MV-4-11 (cell line): ENCODE measurements at regions not wholly inside any gene's neighbourhood (a gene's known extent, or its start where the extent isn't known, plus 50 kb on each side); places are given as distances from the start of the nearest gene placed in this dataset.
"Not testable (repeated sequence)": the region's sequence is repeated elsewhere in the genome, so short reads cannot be mapped to it uniquely, and the experiment has no call there.

Source experiments
- DNase-seq: peaks from one replicate; lab custom pipeline; 2025; lab: John Stamatoyannopoulos, UW

GRCh38 chr10:36493516-36493880 is 631.9 kb upstream of the ANKRD30A start:
- DNase-seq: no peak

GRCh38 chr10:36492590-36493515 is 632.5 kb upstream of the ANKRD30A start:
- no peak for DNase-seq

GRCh38 chr10:36491926-36492325 is 633.5 kb upstream of the ANKRD30A start:
- no peak for DNase-seq

GRCh38 chr10:36489611-36490228 is 635.7 kb upstream of the ANKRD30A start:
- no peak for DNase-seq

GRCh38 chr10:36489181-36489580 is 636.2 kb upstream of the ANKRD30A start:
- peak; percentile 25 for DNase-seq

GRCh38 chr10:36488579-36488978 is 636.8 kb upstream of the ANKRD30A start:
- no peak for DNase-seq

- DNase-seq: no peak
These were observed 646.3 kb upstream of the ANKRD30A start for GRCh38 chr10:36479073-36479472.

GRCh38 chr10:36476399-36476798 is 649.0 kb upstream of the ANKRD30A start:
- DNase-seq: no peak

- DNase-seq: no peak
These were observed 649.7 kb upstream of the ANKRD30A start for GRCh38 chr10:36475746-36476145.

- no peak for DNase-seq
These were observed 650.9 kb upstream of the ANKRD30A start for GRCh38 chr10:36474456-36474855.

GRCh38 chr10:36473122-36473521 is 652.3 kb upstream of the ANKRD30A start:
- DNase-seq: no peak

GRCh38 chr10:36469585-36469984 is 655.8 kb upstream of the ANKRD30A start:
- no peak for DNase-seq

- DNase-seq: no peak
These were observed 656.8 kb upstream of the ANKRD30A start for GRCh38 chr10:36468620-36469019.

GRCh38 chr10:36465604-36466379 is 659.6 kb upstream of the ANKRD30A start:
- no peak for DNase-seq

GRCh38 chr10:36464291-36464690 is 661.1 kb upstream of the ANKRD30A start:
- no peak for DNase-seq

GRCh38 chr10:36463390-36463789 is 662.0 kb upstream of the ANKRD30A start:
- DNase-seq: no peak

- peak; percentile 36 for DNase-seq
These were observed 663.2 kb upstream of the ANKRD30A start for GRCh38 chr10:36462194-36462593.

GRCh38 chr10:36458437-36458836 is 667.0 kb upstream of the ANKRD30A start:
- DNase-seq: not testable (repeated sequence)

- no peak for DNase-seq
These were observed 667.6 kb upstream of the ANKRD30A start for GRCh38 chr10:36457751-36458150.

GRCh38 chr10:36455526-36456133 is 669.8 kb upstream of the ANKRD30A start:
- DNase-seq: no peak

- no peak for DNase-seq
These were observed 672.5 kb upstream of the ANKRD30A start for GRCh38 chr10:36452851-36453250.

GRCh38 chr10:36451391-36451970 is 673.9 kb upstream of the ANKRD30A start:
- no peak for DNase-seq
